ENCODE measurements at regions not wholly inside any gene's neighbourhood (a gene's known extent, or its start where the extent isn't known, plus 50 kb on each side); places are given as distances from the start of the nearest gene placed in this dataset.

DNA sequence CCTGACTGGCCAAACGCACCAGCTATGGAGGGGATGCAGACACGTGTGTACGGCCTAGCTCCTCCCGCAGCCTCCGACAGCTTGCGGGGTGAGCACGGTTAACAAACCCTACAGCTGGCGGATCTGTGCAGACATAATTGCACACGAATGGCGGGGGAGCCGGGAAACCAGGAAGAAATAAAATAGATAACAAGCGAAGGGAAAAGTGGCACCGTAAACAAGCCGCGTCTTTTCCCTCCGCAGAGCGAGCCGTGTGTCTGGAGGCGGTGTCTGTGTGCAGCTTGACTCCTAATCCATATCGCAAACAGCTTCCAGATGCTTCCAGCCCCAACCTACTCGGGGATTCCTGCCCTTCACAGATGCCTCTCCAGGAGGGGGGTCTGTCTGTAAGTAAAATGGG lies 853.1 kb upstream of the SALL3 start:
- no peak for DNase-seq

DNA sequence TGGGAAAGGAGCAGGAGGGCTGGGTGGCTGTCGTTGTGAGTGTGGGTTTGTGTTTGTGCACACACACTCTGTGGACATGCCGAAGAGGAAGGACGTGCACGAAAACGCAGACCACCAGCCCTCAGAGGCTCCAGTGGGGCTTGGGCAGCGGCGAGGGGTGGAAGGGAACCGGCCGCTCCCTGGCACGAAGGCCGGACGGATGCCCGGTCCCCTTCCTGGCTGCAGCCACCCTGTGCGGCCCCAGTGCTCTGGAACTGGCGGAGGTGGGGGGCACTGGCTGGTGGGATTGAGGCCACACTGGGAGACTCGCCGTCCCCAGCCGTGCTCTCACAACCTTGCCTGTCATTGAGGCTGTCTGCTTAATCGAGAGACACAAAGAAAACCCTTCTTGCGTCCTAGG lies 852.6 kb upstream of the SALL3 start:
- no peak for DNase-seq

DNA sequence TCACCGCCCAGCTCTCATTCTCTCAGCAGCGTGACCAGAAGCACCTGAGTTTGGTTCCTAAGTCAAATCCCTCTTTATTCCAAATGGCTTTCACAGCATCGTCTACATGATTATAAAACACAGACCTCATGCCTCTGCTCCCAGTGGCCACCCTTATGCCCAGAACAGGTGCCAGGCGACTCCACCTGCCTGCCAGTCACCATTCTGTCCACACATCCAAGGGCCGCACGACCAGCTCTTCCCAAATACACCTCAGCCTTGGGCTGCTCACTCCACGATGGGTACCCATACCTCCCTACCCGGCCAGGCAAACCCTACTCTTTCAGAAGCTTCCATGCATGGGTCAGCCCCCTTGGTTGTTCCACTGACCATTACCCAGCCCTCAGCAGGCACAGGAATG lies 851.6 kb upstream of the SALL3 start:
- DNase-seq: no peak

DNA sequence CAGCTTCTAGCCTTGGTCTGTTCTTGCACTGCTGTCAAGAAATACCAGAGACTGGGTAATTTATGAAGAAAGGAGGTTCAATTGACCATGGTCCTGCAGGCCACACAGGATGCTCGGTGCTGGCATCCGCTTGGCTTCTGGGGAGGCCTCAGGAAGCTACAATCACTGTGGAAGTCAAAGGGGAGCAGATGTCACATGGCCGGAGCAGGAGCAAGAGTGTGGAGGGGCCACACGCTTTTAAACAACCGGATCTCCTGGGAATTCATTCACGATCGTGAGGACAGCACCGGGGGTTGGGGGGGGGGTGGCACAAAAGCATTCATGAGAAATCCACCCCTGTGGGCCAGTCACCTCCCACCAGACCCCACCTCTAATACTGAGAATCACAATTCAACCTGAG lies 850.4 kb upstream of the SALL3 start:
- DNase-seq: no peak

DNA sequence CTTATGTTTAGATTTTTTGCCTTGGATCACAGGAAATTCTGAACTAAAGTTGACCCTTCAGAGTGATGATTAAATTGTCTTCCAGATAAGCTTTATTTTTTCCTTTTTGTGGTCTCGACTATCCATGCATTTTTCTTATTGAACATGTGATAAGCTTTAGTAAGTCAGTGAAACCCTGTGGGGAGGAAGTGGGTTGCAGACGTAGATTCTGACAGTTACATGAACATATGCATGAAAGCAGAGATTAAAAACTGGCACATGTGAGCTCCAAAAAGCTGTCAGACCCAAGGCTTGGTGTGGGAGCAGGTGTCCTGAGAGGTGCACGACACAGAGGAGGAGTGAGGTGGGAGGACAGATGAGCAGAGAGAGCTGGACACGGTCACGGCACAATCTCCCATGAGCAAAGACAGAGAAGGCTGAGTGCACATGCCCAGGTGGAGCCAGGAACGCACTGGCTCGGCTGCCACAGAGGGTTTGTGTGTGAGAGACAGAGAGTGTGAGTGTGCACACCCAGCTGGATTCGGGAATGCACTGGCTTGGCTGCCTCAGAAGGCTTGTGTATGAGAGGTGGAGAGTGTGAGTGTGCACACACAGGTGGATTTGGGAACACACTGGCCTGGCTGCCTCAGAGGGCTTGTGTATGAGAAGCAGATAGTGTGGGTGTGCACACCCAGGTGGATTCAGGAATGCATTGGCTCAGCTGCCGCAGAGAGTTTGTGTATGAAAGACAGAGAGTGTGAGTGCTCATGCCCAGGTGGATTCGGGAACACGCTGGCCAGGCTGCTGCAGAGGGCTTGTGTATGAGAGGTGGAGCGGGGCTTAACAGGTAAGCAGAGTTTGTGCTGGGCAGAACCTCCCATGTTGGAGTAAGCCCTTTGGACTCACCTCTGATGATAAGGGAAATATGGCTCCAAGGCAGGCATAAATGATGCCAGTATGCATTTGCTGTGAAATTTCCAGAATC lies 849.1 kb upstream of the SALL3 start:
- DNase-seq: peak in 1 of 5 experiments; percentile 27

DNA sequence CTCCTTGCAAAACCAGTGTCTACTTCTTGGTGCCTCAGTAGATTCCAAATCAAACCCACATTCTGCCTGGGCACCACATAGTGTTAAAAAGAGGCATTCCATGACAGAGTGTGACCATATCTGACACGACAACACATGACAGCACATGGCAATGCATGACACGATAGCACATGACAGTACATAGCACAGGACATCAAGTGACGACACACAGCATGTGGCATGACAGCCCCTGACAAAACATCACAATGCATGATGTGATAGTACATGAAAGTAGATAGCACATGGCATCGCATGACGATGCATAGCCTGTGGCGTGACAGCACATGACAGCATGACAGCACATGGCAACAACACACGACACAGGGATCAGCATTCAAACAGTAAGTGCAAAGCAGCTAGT lies 845.9 kb upstream of the SALL3 start:
- DNase-seq: no peak

DNA sequence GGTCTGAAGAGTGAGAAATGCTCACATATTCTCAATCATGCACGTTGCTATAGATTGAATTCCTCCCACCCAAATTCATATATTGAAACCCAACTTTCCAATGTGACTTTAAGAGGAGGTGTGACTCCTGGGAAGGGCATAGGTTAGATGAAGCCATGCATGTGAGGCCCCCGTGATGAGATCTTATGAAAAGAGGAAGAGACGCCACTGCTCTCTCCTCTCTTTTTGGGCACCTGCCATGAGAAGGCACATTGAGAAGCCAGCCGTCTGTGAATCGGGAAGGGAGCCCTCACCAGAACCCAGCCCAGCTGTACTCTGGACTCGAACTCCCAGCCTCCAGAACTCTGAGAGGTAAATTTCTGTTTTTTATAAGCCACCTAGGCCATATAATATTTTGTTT lies 842.6 kb upstream of the SALL3 start:
- no peak for DNase-seq

DNA sequence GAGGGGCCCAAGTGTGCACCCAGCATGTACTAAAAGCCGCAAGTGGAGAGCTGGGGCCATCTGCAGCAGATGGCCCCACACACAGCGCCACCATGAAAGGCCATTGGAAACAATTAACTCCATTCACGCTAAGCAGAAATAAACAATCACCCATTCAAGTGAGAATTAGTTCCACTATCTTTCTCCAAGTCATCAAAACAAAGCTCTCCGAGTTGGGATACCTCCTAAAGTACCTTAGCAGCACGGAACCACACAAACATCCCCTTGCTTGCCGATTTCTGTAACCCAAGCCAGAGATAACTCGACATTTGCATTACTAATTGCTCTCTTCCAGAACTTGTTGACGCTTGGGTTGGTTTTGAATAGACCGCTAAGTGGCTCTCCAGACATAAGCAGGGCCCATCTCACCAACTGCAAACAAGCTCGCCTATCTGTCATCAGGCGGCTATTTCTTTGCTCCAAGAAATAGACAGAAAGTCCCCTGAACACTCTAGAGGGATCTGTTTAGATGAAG lies 840.6 kb upstream of the SALL3 start:
- no peak for DNase-seq

DNA sequence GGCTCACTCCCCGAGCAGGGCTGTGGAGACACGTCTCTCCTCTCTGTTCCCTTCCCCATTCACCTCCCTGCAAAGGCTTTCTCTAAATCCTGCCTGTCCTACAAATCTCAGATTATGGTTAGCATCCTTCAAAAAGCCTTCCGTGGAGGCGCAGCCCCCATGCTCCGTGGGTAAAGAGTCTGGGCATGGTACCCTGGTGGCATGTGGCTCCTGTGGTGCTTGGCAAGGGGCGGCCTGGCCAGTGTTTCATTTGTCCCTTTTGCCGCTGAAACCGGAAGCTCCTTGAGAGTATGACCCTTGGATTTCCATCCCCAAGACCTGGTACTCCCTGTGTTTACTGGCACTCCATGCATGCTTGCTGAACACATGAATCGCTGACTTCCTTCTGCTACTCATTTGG lies 839.3 kb upstream of the SALL3 start:
- DNase-seq: no peak

DNA sequence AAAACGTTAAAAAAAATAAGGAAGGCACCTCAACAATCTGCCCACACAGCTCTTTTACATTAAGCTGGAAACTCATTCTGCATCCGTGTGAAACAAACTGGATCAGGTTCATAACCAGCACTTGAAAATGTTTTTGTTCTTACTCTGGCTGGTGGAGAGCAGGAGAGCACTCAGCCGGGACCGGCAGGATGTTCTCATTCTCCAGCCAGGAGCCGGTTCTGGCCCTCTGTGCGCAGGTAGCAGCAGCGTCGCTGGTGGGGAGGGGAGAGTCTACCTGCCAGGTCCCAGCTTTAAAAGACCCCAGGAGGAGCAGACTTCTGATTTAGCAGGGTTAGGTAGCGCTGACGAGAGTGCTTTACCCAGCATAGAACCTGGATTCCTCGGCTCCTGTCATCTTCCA lies 834.9 kb upstream of the SALL3 start:
- DNase-seq: no peak

DNA sequence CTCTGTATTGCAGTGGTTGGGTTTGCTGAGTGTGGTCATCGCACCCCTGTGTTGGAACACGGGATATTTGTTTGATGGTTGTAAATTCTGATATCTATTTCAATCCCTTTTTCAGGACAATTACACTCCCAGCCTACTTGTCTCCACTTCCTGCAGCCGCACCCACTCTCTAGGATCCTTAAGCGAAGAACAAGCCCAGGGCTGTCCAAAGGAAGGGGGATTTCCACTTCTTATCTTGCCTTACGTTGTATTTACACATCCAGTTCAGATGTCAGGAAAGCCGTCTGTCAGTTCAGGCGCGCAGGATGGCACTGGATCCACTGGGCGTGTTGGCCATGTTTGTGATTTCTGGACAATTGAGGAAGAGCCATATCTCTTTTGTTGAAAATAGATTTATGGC lies 834.5 kb upstream of the SALL3 start:
- DNase-seq: no peak

DNA sequence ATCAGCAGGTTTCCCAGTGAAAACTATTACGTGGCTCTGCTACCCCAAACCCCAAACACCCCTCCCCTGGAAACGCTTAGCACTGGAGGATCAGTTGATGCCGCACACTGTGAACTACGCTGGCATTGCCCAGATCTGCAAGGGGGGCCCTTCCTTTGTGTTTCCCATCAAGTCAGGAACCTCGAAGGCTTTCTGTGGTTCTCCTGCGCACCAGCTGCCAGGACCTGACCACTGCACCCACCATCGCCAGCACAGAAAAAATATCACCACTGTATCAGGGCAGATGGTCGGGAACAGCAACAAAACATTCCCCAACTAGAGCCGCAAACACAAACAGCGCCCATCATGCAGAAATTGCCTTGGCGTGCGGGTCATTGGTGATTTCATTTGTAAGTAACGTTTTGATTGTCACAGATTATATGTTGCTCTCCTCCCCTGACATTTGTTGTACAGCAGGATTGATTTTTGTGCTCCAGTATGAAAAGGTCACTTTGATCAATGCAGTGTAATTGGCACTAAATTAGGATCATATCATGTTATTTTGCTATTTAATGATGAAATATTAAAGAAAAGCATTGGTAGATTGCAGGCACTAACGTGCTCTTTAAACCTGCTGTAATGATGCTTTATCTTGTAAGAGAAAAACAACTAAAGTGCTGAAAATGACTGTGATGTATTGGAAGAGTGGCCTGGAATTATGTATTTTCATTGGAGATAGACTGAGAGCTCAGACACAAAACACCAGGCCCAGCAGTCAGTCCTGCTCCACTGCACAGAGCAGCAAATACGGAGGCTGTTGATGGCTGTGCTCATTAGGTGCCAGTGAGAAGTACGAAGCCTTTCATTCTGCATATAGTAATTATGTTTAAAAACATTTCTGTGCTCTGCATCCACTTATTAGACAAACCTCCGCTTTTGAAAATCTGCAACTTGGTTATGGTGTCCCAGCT lies 833.2 kb upstream of the SALL3 start:
- no peak for DNase-seq

DNA sequence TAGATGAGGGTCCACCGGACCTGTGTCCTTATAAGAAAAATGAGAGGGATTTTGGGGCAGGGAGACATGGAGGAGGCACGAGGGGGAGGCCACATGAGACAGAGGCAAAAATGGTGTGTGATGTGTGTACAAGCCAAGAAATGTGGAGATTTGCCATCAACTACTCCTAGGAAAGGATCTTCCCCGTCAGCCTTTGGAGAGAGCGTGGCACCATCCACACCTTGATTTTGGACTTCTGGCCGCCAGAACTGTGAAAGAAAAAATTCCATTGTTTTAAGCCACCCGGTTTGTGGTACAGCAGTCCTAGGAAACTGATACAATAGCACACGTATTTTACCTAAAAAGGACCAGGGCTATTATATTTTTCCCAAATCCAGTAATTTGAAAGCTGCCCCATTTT lies 829.0 kb upstream of the SALL3 start:
- no peak for DNase-seq

DNA sequence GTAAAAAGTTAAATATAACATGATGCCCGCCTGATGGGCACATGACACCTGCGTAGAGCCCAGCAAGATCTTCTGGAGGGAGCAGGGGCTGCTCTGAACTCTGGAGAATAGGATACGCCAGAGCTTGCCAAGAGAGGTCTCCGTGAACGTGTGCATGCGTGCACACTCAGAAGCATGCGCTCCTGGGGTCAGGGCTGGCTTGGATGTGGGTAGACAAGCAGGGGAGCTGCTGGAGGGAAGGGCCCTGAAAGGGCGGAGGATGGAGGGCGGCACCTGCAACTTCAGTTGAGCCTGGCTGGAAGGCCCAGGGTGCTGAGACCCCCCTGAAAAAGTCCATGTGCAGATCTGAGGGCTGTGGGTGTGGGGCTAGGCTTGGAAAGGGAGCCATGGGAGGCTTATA lies 828.4 kb upstream of the SALL3 start:
- DNase-seq: no peak

DNA sequence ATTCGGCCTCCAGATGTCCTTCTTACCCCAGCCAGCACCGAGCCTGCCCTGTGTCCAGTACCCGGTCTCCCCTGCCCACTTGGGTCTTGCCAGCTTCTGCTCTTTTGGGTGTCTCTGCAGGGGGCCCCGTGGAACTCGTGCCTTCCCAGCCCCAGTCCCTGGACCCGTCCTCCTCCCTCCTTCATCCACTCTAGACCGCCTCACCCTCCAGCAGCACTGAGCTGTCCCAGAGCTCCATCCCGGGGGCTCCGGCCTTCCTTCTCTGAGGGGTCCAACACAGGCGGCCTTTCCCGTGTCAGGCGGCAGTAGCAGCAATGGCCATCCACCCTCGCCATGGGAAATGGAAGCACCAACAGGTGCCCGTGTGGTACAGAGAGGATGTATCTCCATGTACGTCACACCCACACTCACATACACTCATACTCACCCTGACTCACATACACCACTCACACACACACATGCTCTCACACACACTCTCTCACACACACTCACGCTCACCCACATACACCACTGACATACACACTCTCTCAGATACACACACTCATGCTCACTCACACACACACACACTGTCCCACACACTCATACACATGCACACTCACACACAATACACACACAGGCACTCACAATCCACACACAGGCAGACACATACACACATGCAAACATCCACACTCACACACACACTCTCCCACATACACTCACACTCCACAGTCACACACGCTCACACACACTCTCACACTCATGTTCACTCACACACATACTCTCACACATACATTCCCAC lies 827.5 kb upstream of the SALL3 start:
- DNase-seq: no peak

DNA sequence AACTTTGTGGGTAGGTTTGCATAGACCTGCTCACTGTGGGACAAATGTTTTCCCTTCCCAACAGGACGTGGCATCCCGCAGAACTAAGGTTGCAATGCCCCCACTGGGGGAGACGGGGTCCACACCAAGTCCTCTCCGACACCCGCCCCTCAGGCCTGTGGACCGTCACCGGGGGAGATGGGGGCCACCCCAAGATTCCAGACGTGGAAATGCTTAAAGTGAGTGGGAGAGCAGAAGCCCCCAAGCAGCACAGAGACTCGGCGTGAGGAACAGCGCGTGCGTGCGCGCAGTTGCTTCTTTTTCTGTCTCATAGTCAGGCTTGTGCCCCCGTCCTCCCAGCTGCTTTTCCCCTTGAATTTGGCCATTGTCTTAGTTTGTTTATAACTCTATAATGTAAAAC lies 826.3 kb upstream of the SALL3 start:
- DNase-seq: no peak

DNA sequence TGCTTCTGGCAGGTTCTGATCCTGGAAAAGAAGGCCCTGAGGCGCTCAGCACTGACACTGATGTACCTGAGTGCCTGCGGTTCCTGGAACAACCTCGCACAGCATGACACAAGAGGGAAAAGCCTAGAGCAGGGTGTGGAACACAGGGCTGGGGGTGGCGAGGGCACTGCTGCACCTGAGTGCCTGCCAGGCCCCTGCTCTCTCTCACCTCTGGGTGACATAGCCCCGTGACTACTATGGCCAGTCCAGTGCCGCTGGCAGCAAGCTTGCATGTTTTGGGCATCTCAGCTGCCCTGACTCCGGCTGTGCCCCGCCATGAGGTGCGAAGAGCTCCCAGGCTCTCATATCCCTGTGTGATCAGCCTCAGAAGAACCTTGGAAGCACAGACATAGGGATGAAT lies 825.2 kb upstream of the SALL3 start:
- no peak for DNase-seq

DNA sequence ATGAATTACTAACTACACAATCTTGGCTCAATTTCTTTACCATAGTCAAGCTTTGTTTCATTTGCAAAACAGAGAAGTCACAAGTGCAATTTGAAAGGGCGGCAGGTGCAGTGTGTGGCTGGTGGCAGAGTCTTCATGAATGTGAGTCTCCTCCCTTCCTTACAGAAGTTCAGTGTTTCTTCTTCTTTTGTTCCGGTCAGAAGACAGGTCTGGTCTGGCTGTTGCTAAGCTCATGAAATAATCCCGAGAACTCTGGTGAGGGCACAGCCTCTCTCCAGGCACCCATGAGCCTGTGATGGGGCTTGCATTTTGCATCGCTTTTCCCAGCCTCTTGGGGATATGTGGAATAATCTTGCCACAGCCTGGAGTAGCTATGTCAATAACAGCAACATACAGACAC lies 824.8 kb upstream of the SALL3 start:
- DNase-seq: no peak

DNA sequence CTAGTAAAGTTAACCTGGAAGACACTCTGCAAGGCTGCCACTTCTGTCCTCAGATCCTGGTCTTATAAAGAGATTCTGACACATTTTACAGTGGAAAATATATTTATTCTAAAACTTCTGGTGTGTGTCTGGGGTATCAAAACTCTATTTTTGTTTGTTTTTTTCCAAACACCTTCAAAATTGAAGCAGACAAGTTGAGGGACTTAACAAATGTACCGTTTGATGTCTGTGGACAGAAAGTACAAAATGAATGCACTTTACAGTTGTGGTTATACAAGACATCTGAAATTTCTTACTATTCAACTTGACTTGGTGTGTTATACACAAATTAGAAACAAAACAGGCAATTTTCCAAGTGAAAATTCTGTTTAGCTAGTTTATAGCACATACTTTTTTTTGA lies 823.2 kb upstream of the SALL3 start:
- no peak for DNase-seq

DNA sequence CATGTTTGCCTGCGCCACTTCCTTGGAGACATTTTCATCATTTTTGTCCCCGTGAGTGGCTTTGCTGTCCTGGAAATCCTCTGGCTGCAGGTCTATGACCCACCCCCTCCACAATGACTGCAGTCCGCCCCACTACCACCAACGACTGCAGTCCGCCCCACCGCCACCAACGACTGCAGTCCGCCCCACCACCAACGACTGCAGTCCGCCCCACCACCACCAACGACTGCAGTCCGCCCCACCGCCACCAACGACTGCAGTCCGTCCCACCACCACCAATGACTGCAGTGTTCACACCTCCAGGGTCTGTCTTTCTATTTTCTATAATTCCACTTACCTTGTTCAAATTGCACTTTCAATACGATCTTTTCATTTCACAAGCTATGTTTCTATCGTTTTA lies 820.7 kb upstream of the SALL3 start:
- no peak for DNase-seq

DNA sequence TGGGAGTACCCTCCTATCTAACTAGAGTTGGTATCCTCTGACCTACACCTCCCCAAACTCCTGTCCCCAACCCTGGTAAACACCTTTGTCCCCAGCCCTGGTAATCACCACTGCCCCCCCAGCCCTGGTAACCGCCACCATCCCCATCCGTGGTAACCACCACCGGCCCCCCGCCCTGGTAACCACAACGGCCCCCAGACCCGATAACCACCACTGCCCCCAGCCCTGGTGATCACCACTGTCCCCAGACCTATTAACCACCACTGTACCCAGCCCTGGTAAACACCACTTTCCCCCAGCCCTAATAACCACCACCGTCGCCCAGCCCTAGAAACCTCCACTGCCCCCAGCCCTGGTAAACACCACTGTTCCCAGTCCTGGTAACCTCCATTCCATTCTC lies 820.2 kb upstream of the SALL3 start:
- no peak for DNase-seq

DNA sequence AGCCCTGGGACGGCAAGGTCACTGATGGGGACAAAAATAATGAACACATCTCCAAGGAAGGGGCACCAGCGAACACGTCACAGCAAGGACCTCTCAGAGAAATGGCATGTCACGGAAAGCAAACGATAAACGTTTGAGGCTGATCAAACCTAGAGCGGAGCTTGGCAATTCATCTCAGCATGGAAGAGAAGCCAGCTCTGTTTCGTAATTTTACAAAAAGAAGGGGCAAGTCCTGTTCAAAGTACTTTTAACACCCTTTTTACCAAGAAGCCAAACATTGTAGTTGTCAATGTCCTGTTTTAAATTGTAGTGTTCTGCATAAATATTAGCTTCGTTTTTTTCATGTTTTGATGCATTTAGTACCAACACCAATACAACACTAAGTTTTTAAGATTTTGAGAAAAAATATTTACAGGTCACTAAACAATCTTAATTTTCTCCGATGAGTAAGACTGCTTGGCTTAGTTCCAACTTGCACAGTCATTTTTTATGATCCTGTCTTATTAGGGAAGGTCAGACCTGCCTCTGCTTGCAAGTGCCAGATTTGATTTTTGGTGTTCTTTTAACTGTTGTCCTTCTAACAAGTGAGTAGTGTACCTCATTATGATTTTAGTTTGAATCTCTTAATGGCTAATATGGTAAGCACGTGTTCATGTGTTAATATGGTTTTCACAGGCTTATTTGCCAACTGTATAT lies 818.5 kb upstream of the SALL3 start:
- DNase-seq: no peak

Measured in T-helper 2 cell (primary cell).